ENCODE measurements at regions not wholly inside any gene's neighbourhood (a gene's known extent, or its start where the extent isn't known, plus 50 kb on each side); places are given as distances from the start of the nearest gene placed in this dataset.

DNA sequence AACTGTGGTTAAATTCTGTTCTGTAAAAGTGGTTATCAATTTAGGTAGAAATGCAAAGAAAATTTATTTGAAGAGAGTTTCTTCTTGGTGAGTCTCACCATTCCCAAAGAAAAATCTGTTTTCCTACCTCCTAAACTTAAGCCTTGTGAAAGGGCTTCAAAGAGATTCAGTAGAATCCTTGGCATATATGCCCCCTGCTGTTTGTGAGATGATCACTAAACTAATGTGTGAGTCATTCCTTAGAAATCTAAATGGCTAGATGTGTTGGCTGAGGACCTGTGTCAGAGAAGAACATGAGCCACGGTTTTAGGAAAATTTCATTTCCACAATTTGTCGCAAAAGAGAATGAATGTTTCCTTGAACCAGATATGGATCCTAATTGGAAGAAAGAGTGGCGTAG lies 260.9 kb downstream of the SLC7A11 start:
- TF ChIP-seq, protein P1, sequence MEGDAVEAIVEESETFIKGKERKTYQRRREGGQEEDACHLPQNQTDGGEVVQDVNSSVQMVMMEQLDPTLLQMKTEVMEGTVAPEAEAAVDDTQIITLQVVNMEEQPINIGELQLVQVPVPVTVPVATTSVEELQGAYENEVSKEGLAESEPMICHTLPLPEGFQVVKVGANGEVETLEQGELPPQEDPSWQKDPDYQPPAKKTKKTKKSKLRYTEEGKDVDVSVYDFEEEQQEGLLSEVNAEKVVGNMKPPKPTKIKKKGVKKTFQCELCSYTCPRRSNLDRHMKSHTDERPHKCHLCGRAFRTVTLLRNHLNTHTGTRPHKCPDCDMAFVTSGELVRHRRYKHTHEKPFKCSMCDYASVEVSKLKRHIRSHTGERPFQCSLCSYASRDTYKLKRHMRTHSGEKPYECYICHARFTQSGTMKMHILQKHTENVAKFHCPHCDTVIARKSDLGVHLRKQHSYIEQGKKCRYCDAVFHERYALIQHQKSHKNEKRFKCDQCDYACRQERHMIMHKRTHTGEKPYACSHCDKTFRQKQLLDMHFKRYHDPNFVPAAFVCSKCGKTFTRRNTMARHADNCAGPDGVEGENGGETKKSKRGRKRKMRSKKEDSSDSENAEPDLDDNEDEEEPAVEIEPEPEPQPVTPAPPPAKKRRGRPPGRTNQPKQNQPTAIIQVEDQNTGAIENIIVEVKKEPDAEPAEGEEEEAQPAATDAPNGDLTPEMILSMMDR (IDR thresholded peaks at IDR 0.05) = no peak
- H3K9me3 ChIP-seq = no peaks in the 10 kb centered on the region
- no peak overlapping the region for H3K4me3 ChIP-seq (ENCODE audit: low read depth in 1 of 2, low read length in 1 of 2)
- no peaks in the 10 kb centered on the region for H3K4me1 ChIP-seq (ENCODE audit: control insufficient read depth in 1 of 2, insufficient read depth in 1 of 2, low read depth in 1 of 2, low read length in 1 of 2)
- H3K27ac ChIP-seq = no peak overlapping the region
- no peaks in the 10 kb centered on the region for H3K36me3 ChIP-seq
- no peaks in the 10 kb centered on the region for H3K27me3 ChIP-seq

DNA sequence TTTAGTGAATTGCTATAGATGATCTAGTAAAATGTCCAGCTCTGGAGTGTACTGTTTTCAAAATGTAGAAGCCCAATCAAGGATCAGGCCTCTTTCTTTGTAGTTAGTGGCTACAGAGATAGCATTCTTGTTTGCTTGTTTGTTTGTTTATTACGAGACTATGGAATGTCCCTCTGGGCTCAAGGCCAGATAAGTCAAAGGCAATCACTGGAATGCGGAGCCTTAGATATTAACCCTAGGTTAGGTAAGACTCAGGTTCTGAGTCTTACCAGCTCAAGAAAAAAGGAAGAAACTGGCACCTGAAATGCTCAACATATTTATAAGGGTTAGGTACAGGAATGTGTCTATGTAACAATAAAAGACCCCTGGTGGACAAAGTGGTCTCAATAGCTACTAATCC lies 261.5 kb downstream of the SLC7A11 start:
- Histone ChIP-seq H3K27ac (no peak overlapping the region), H3K36me3 (no peaks in the 10 kb centered on the region), H3K9me3 (no peaks in the 10 kb centered on the region), H3K4me3 (ENCODE audit: low read depth in 1 of 2, low read length in 1 of 2) (no peak overlapping the region), H3K27me3 (no peaks in the 10 kb centered on the region), H3K4me1 (ENCODE audit: control insufficient read depth in 1 of 2, insufficient read depth in 1 of 2, low read depth in 1 of 2, low read length in 1 of 2) (no peaks in the 10 kb centered on the region)
- TF ChIP-seq, protein P1 (IDR thresholded peaks at IDR 0.05) = no peak

DNA sequence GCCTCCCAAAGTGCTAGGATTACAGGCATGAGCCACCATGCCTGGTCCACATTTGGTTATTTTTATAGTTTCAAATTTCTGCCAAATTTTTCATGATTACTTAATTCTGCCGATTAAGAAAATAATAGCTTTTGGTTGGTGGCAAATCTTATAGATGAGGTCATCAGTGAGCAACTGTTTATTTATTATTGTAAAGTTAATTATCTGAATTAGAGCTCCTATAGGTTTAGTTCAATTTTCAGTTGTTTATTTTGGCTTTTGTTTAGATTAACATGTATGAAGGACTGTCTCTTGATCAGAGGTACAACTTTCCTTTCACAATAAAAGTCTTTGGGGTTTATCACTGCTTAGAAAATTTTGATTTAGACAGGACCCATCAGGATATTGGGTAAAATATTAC lies 262.2 kb downstream of the SLC7A11 start:
- Histone ChIP-seq H3K27ac (no peak overlapping the region), H3K4me1 (ENCODE audit: control insufficient read depth in 1 of 2, insufficient read depth in 1 of 2, low read depth in 1 of 2, low read length in 1 of 2) (no peaks in the 10 kb centered on the region), H3K36me3 (no peaks in the 10 kb centered on the region), H3K27me3 (no peaks in the 10 kb centered on the region), H3K9me3 (no peaks in the 10 kb centered on the region), H3K4me3 (ENCODE audit: low read depth in 1 of 2, low read length in 1 of 2) (no peak overlapping the region)
- TF ChIP-seq, protein P1 (IDR thresholded peaks at IDR 0.05) = no peak

DNA sequence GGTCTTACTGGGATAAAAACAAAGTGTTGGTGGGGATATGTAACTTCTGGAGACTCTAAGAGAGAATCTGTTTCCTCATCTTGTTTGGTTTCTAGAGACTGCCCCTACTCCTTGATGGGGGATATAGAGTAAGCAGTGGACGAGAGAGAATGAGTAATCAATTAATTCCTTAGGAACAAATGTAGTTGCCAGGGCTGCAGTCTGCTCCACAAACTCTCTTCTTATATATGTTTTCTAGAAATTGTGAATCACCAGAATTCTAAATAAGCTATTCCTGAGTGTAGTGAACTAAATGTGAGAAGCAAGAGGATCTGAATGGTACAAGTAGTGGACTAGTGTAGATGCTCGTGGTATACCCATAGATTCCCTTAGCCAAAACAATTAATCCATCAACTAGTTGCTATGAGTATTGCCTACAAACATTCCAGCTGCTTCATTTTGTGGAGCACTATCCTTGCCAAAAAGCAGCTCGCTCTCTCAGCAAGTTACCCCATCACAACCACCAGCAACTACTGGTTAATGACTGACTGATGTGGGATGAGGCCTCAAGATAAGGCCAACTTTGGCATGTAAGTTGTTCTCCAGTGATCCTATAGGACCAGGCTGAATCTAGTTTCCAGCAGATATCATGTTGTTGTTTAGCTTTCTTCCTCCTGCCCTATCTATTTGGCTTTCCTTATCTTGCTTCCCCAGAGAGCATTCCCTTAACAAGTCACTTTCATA lies 273.0 kb downstream of the SLC7A11 start:
- Histone ChIP-seq H3K27me3 (no peaks in the 10 kb centered on the region), H3K9me3 (no peaks in the 10 kb centered on the region), H3K36me3 (no peaks in the 10 kb centered on the region), H3K4me1 (ENCODE audit: control insufficient read depth in 1 of 2, insufficient read depth in 1 of 2, low read depth in 1 of 2, low read length in 1 of 2) (no peaks in the 10 kb centered on the region), H3K27ac (no peak overlapping the region), H3K4me3 (ENCODE audit: low read depth in 1 of 2, low read length in 1 of 2) (no peak overlapping the region)
- TF ChIP-seq, protein P1 (IDR thresholded peaks at IDR 0.05) = no peak

DNA sequence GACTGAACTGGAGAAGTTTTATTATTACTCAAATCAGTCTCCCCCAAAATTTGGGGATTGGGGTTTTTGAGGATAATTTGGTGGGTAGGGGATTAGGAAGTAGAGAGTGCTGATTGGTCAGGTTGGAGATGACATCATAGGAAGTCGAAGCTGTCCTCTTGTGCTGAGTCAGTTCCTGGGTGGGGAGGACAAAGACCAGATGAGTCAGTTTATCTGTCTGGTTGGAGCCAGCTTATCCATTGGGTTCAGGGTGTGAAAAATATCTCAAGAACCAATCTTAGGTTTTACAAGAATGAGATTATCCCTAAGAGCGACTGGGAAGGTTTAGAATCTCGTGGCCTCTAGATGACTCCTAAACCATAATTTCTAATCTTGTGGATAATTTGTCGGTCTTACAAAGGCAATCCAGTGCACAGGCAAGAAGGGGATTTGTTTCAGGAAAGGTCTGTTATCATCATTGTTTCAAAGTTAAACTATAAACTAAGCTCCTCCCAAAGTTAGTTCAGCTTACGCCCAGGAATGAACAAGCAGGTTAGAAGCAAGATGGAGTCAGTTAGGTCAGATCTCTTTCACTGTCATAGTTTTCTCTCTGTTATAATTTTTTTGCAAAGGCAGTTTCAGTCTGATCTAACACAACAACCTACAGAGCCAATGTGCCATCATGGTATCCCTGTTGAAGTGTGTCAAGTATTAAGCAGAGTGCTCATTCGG lies 274.5 kb downstream of the SLC7A11 start:
- TF ChIP-seq, protein P1 (IDR thresholded peaks at IDR 0.05) = no peak
- Histone ChIP-seq H3K4me1 (ENCODE audit: control insufficient read depth in 1 of 2, insufficient read depth in 1 of 2, low read depth in 1 of 2, low read length in 1 of 2) (no peaks in the 10 kb centered on the region), H3K27me3 (no peaks in the 10 kb centered on the region), H3K9me3 (no peaks in the 10 kb centered on the region), H3K36me3 (no peaks in the 10 kb centered on the region), H3K27ac (no peak overlapping the region), H3K4me3 (ENCODE audit: low read depth in 1 of 2, low read length in 1 of 2) (no peak overlapping the region)

Data from neutrophil (primary cell).